Endothelial cell of umbilical vein (primary cell): ENCODE measurements at regions not wholly inside any gene's neighbourhood (a gene's known extent, or its start where the extent isn't known, plus 50 kb on each side); places are given as distances from the start of the nearest gene placed in this dataset.
"Not testable (repeated sequence)": the region's sequence is repeated elsewhere in the genome, so short reads cannot be mapped to it uniquely, and the experiment has no call there.

Experiments
- BruUV-seq: library from RNA; stranded (reverse); fragments of 400-500 nt; replicated peaks from 2 replicates; lab custom pipeline; 2021; lab: Mats Ljungman, UMichigan
- CTCF ChIA-PET: fragments of 300-600, 350-600 bp; sonication (Branson Sonifier 250); formaldehyde crosslinking; loops from one replicate; lab custom pipeline; 2021; ENCODE audit warnings: antibody characterized with exemption, inconsistent platforms; lab: Charles Lee
- POLR2A ChIA-PET: fragments of 300-600, 350-600 bp; sonication (Branson Sonifier 250); formaldehyde crosslinking; loops from one replicate; lab custom pipeline; 2021; ENCODE audit warnings: antibody characterized with exemption, inconsistent platforms; lab: Charles Lee
- DNase-seq: peaks from one replicate; pipeline ENCODE4 v3.0.0-alpha.2; 2011; ENCODE audit warnings: low read depth, low spot score
- FAIRE-seq: peaks from 2 replicates; lab custom pipeline; 2011; peaks lifted over from hg19 to GRCh38; lab: Jason Lieb, UNC
- H2AFZ ChIP-seq: 2 replicates; pipeline ENCODE4 v1.6.0; 2012; ENCODE audit warnings: low read depth, low read length, control low read depth, inconsistent platforms
- H3K27ac ChIP-seq: 2 replicates; pipeline ENCODE4 v1.5.1; 2011; ENCODE audit warnings: low read depth, mild to moderate bottlenecking, control low read depth, low read length, moderate library complexity; ENCODE audit not compliant: insufficient read depth
- H3K27me3 ChIP-seq, 2 experiments: 2 replicates each; pipeline versions ENCODE4 v1.6.0 to v1.6.1; 2011; ENCODE audit warnings: low read length in 2 of 2, mixed read lengths in 1 of 2; ENCODE audit not compliant: control insufficient read depth in 2 of 2, insufficient read depth in 2 of 2
- H3K36me3 ChIP-seq, 2 experiments: 2 replicates in 1 of 2; 3 replicates in 1 of 2; pipeline ENCODE4 v1.5.1; 2011; ENCODE audit warnings: low read length in 2 of 2, mild to moderate bottlenecking in 1 of 2, moderate library complexity in 1 of 2; ENCODE audit not compliant: control insufficient read depth in 2 of 2, insufficient read depth in 2 of 2; ENCODE audit errors: extremely low read depth in 1 of 2
- H3K4me1 ChIP-seq: 3 replicates; pipeline ENCODE4 v1.5.1; 2011; ENCODE audit warnings: mild to moderate bottlenecking, low read length; ENCODE audit not compliant: control insufficient read depth, insufficient read depth; ENCODE audit errors: extremely low read depth
- H3K4me2 ChIP-seq: 2 replicates; pipeline ENCODE4 v1.6.1; 2011; ENCODE audit warnings: low read length, control low read depth, mixed read lengths; ENCODE audit not compliant: insufficient read depth
- H3K4me3 ChIP-seq, 3 experiments: fragments of 200-600 bp in 1 of 3; sonication (generic), shearing (Covaris generic) in 1 of 3; replicated peaks in 1 of 3; 2 replicates each; pipeline ENCODE4 v1.5.1; 2011 to 2016; ENCODE audit warnings: control low read depth in 3 of 3, low read length in 3 of 3, mild to moderate bottlenecking in 2 of 3, inconsistent platforms in 1 of 3, low read depth in 1 of 3, moderate library complexity in 1 of 3; ENCODE audit not compliant: insufficient read depth in 1 of 3
- H3K79me2 ChIP-seq: 2 replicates; pipeline ENCODE4 v1.6.0; 2012; ENCODE audit warnings: low read length, inconsistent platforms; ENCODE audit not compliant: control insufficient read depth, insufficient read depth
- H3K9ac ChIP-seq: replicated peaks from 2 replicates; pipeline ENCODE3; 2011; ENCODE audit warnings: low read length, control low read depth; ENCODE audit not compliant: insufficient read depth; ENCODE audit errors: extremely low read depth
- H3K9me1 ChIP-seq: replicated peaks from 3 replicates; pipeline ENCODE4 v1.6.0; 2011; ENCODE audit warnings: mild to moderate bottlenecking, low read length; ENCODE audit not compliant: control insufficient read depth, insufficient read depth; ENCODE audit errors: extremely low read depth
- H3K9me3 ChIP-seq: replicated peaks from 2 replicates; pipeline ENCODE4 v1.5.1; 2012; ENCODE audit warnings: low read length, inconsistent platforms; ENCODE audit not compliant: control insufficient read depth, insufficient read depth
- H4K20me1 ChIP-seq: replicated peaks from 2 replicates; pipeline ENCODE3; 2011; ENCODE audit warnings: mild to moderate bottlenecking, low read length; ENCODE audit not compliant: control insufficient read depth, insufficient read depth; ENCODE audit errors: extremely low read depth
- GATA2 ChIP-seq: IDR thresholded peaks from 2 replicates; pipeline ENCODE4 v1.7.0; 2011; ENCODE audit warnings: low read depth, mild to moderate bottlenecking, moderate library complexity, mixed read lengths, low read length; ENCODE audit not compliant: insufficient read length, insufficient read depth
- POLR2A ChIP-seq: IDR thresholded peaks from 2 replicates; pipeline ENCODE4 v1.6.1; 2012; ENCODE audit warnings: low read depth, mild to moderate bottlenecking, control low read depth, low read length
- dilution Hi-C: fragments of 300-500 bp; cut with MboI; formaldehyde crosslinking; loops from one replicate; pipeline ENCODE4 v1.15.0; 2019; ENCODE audit warnings: low sequenced_read_pairs; ENCODE audit not compliant: extremely low pct_ligation_motif_present
- intact Hi-C: fragments of 100-400 bp; cut with micrococcal nuclease; formaldehyde crosslinking; loops from one replicate; pipeline ENCODE4 v1.10.0; 2022

- ChIA-PET POLR2A (no interaction called here), CTCF (no interaction called here)
- H2AFZ ChIP-seq = no peak overlapping the region
- intact Hi-C loops = no loop called here
- H3K36me3 ChIP-seq = no peaks in the 10 kb centered on the region
- H3K9ac ChIP-seq = no peak overlapping the region
- H3K4me1 ChIP-seq = no peaks in the 10 kb centered on the region
- H3K9me1 ChIP-seq = no peaks in the 10 kb centered on the region
- DNase-seq = no peak
- no peak for FAIRE-seq
- H3K9me3 ChIP-seq = no peaks in the 10 kb centered on the region
- no peak overlapping the region for H3K4me2 ChIP-seq
- H3K27me3 ChIP-seq = no peaks in the 10 kb centered on the region
- dilution Hi-C loops = no loop called here
- no peak overlapping the region for H3K4me3 ChIP-seq
- H3K79me2 ChIP-seq = no peaks in the 10 kb centered on the region
- BruUV-seq = no TSS peak
- no peak overlapping the region for H3K27ac ChIP-seq
- H4K20me1 ChIP-seq = no peaks in the 10 kb centered on the region
- TF ChIP-seq POLR2A = no peak
- no peak for TF ChIP-seq GATA2
Observed at GRCh38 chr1:219548386-219548785, 64.5 kb downstream of the ZC3H11B start.

- H3K9me1 ChIP-seq, DNase-seq, H3K4me2 ChIP-seq, FAIRE-seq, H3K27me3 ChIP-seq, CTCF ChIA-PET, H3K9me3 ChIP-seq, H3K79me2 ChIP-seq, H3K27ac ChIP-seq, POLR2A ChIA-PET, H3K4me1 ChIP-seq, H3K36me3 ChIP-seq, H2AFZ ChIP-seq, H3K4me3 ChIP-seq, H4K20me1 ChIP-seq, BruUV-seq, H3K9ac ChIP-seq, dilution Hi-C loops, intact Hi-C loops: not testable (repeated sequence)
Observed at GRCh38 chr1:219545756-219546155, 67.1 kb downstream of the ZC3H11B start.
